ENCODE measurements at regions not wholly inside any gene's neighbourhood (a gene's known extent, or its start where the extent isn't known, plus 50 kb on each side); places are given as distances from the start of the nearest gene placed in this dataset.

DNA sequence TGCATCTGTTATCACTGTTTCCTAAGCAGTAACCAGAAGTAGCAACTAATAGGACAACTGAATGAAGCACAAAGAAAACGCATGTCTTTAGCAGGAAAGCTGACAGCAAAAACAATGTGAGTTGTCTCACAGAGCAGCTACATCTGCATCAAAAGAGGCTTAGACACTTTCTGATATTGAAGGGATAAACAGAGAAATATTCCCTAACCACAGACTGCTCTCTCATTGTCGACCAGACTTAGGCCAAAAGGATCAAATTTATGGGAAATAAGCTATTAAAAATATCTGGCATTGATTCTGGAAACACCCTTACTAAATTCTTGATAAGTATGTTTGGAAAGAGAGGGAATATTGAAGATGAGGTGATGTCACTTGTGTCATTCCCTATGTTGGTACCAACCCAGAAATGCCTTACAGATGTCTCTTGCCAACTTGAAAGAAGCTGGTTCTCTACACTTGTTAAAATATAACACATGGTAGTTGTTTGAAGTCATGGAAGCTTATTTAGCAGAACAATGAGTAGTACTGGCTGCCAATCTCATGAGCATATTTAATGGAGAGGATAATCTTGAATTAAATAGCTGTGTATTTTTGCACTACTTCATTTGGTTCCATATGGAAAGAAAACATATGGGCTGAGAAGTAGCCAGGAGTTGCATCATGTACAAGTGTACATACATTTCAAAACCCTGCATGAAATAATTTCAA lies 929.3 kb upstream of the MAN1A1 start:
- dilution Hi-C loops (cut with HindIII; ENCODE audit: low sequenced_read_pairs, unreplicated experiment) = no loop called here

More for the DNA sequence above, 929.3 kb upstream of the MAN1A1 start:
- Histone ChIP-seq H2AK5ac (ENCODE audit: low read depth, low read length) (no peak overlapping the region), H3K56ac (ENCODE audit: extremely low read depth, insufficient read depth, low read length) (no peak overlapping the region), H3K27ac (ENCODE audit: insufficient read depth, low read length) (no peak overlapping the region), H3K23ac (ENCODE audit: low read depth, low read length) (no peak overlapping the region), H3K4me2 (ENCODE audit: low read depth, low read length) (no peak overlapping the region), H4K5ac (ENCODE audit: low read depth, low read length) (no peak overlapping the region), H3K36me3 (ENCODE audit: control insufficient read depth, insufficient read depth, low read length) (no peaks in the 10 kb centered on the region), H2BK15ac (ENCODE audit: low read depth, low read length) (no peak overlapping the region), H3K18ac (ENCODE audit: low read depth, low read length) (no peak overlapping the region), H3K9ac (ENCODE audit: low read depth, low read length) (no peak overlapping the region), H2BK20ac (ENCODE audit: low read depth, low read length) (no peak overlapping the region), H4K8ac (ENCODE audit: low read depth in 2 of 2, low read length in 2 of 2) (no peak overlapping the region), H3K4me3 (ENCODE audit: insufficient read depth, low read depth, low read length) (no peak overlapping the region), H3K79me1 (ENCODE audit: low read depth in 1 of 2, low read length in 2 of 2) (no peaks in the 10 kb centered on the region), H3K9me3 (ENCODE audit: control insufficient read depth, insufficient read depth, low read length) (peaks cover 5% of the 10 kb centered on the region), H3K14ac (replicated peaks; ENCODE audit: low read depth, low read length) (no peak overlapping the region), H2BK5ac (ENCODE audit: low read depth, low read length, poor library complexity, severe bottlenecking) (no peak overlapping the region), H3K9me1 (ENCODE audit: insufficient read depth, low read length) (no peaks in the 10 kb centered on the region), H4K91ac (ENCODE audit: insufficient read depth, low read depth, low read length) (no peak overlapping the region), H3K4me1 (ENCODE audit: control insufficient read depth, insufficient read depth, low read length) (no peaks in the 10 kb centered on the region), H3K4ac (ENCODE audit: low read depth, low read length) (no peak overlapping the region), H4K20me1 (ENCODE audit: insufficient read depth, low read length) (no peaks in the 10 kb centered on the region), H2AK9ac (replicated peaks; ENCODE audit: low read depth, low read length, poor library complexity) (no peak overlapping the region), H2AFZ (replicated peaks; ENCODE audit: low read length, poor library complexity) (no peak overlapping the region), H2BK120ac (ENCODE audit: low read depth, low read length) (no peak overlapping the region), H3K27me3 (ENCODE audit: control insufficient read depth, insufficient read depth, low read length) (no peaks in the 10 kb centered on the region)
- no peak for TF ChIP-seq CHD1 (IDR thresholded peaks at IDR 0.05; ENCODE audit: low read depth, low read length)
- no peak for TF ChIP-seq SMC3 (IDR thresholded peaks at IDR 0.05; ENCODE audit: low read depth, low read length)
- no peak for TF ChIP-seq MAFK (IDR thresholded peaks at IDR 0.05; ENCODE audit: low read depth, low read length)
- TF ChIP-seq BHLHE40 (IDR thresholded peaks at IDR 0.05; ENCODE audit: low read depth, low read length) = no peak
- TF ChIP-seq RCOR1 (IDR thresholded peaks at IDR 0.05; ENCODE audit: insufficient replicate concordance, low read length) = no peak
- no peak for TF ChIP-seq ELK1 (IDR thresholded peaks at IDR 0.05; ENCODE audit: borderline replicate concordance, low read depth, low read length)
- no peak for TF ChIP-seq MAZ (IDR thresholded peaks at IDR 0.05; ENCODE audit: borderline replicate concordance, low read depth, low read length)
- TF ChIP-seq FOS (IDR thresholded peaks at IDR 0.05; ENCODE audit: low read depth, low read length) = no peak
- TF ChIP-seq, protein P1, sequence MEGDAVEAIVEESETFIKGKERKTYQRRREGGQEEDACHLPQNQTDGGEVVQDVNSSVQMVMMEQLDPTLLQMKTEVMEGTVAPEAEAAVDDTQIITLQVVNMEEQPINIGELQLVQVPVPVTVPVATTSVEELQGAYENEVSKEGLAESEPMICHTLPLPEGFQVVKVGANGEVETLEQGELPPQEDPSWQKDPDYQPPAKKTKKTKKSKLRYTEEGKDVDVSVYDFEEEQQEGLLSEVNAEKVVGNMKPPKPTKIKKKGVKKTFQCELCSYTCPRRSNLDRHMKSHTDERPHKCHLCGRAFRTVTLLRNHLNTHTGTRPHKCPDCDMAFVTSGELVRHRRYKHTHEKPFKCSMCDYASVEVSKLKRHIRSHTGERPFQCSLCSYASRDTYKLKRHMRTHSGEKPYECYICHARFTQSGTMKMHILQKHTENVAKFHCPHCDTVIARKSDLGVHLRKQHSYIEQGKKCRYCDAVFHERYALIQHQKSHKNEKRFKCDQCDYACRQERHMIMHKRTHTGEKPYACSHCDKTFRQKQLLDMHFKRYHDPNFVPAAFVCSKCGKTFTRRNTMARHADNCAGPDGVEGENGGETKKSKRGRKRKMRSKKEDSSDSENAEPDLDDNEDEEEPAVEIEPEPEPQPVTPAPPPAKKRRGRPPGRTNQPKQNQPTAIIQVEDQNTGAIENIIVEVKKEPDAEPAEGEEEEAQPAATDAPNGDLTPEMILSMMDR (conservative IDR thresholded peaks at IDR 0.05; ENCODE audit: low read depth, low read length) = no peak
- WGBS, 2 experiments (ENCODE audit: extremely low coverage in 2 of 2, insufficient read length in 1 of 2) = no CpG with 5 or more reads among the region's 2 CpGs
- no TSS peak for BruUV-seq (replicated peaks)
- in situ Hi-C loops (cut with MboI; ENCODE audit: low sequenced_read_pairs) (no loop called here), intact Hi-C loops (cut with micrococcal nuclease) (no loop called here)
- POLR2A ChIA-PET (ENCODE audit: unreplicated experiment) = no interaction called here
- ATAC-seq (ENCODE audit: low read depth) (no peak), DNase-seq (no peak)
- CTCF ChIA-PET = no interaction called here

Data from IMR-90 (cell line).